ENCODE measurements at regions not wholly inside any gene's neighbourhood (a gene's known extent, or its start where the extent isn't known, plus 50 kb on each side); places are given as distances from the start of the nearest gene placed in this dataset.
"Not testable (repeated sequence)": the region's sequence is repeated elsewhere in the genome, so short reads cannot be mapped to it uniquely, and the experiment has no call there.

DNA sequence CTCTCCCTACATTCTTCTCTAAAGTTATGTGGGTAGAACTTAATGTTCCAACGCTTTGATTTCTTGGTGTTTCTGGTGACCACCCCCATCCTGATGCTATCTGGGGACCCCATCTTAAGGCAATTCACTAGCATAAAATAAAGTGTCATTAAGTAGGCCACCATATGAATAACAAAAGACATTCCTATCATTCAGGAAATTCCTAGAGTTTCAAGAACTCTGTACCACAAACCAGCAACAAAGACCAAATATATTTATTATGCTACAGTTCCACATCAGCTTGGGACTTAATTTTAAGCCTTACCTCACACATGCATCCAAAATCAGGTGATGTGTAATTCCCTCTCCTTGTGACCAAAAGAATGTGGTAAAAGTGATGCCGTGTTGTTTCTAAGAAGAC lies 254.6 kb upstream of the LRRC4C start:
- DNase-seq, result no peak

DNA sequence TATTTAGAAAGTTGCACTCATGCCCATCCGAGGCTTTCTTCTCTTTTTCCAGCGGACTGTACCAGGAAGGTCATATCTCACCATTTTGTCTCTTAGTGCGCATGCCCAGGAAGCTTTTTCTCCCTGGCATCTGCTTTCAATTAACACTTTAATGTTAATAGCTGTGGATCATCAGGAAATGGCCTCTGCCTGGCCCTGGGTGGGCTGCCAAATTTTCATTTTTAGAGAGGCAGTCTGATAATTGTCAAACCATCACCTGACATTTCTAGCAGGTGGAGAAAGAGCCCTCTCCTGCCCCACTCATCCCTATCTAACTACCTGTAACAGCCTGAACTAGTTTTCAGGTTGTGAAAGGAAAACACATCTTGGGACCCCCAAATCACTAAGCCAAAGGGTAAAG lies 257.4 kb upstream of the LRRC4C start:
- DNase-seq, result no peak

- no peak for DNase-seq
Observed at GRCh38 chr11:41720761-41721160, 261.3 kb upstream of the LRRC4C start.

DNA sequence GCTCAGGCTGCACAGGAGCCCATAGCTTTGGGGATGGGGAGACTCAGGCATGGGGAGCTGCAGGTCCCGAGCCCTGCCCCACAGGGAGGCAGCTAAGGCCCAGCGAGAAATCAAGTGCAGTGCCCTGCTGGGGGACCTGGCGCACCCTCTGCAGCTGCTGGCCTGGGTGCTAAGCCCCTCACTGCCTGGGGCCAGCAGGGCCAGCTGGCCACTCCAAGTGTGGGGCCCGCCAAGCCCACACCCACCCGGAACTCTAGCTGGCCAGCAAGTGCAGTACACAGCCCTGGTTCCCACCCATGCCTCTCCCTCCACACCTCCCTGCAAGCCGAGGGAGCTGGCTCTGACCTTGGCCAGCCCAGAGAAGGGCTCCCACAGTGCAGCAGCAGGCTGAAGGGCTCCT lies 268.7 kb upstream of the LRRC4C start:
- not testable (repeated sequence) for DNase-seq

DNA sequence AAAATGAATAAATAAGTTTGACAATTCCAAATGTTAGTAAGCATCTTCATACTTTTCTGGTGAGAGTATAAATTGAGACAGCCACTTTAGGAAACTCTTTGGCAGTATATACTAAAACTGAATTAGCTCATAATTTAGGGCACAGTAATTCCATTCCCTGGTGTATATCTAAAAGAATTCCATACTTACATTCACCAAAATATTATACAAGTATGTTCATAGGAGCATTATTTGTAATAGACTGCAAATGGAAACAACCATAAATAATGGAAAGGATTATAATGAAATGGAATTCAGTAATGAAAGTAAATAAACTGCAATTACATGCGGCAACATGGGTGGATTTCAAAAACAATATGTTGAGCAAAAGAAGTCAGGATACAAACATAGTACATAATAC lies 315.8 kb upstream of the LRRC4C start:
- no peak for DNase-seq

GRCh38 chr11:41779401-41779960 lies 320.0 kb upstream of the LRRC4C start:
- DNase-seq, result no peak

DNA sequence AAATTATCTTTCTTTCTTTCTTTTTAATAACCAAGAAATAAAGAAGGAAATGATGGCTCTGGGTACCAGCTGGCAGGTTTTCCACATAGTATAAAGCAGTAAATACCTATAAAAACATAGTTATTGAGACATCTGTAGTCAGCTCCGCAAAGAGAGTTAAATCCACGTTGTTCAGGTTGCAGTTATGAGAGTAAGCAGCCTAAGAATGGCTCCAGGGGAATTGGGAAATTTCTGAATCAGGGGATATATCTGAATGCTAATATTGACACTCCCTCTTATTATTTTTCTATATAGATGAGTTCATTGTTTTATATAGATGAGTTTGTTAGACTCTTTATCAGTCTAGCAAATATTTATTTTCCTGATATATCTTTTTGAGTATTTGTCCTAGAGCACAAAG lies 322.0 kb upstream of the LRRC4C start:
- no peak for DNase-seq

DNA sequence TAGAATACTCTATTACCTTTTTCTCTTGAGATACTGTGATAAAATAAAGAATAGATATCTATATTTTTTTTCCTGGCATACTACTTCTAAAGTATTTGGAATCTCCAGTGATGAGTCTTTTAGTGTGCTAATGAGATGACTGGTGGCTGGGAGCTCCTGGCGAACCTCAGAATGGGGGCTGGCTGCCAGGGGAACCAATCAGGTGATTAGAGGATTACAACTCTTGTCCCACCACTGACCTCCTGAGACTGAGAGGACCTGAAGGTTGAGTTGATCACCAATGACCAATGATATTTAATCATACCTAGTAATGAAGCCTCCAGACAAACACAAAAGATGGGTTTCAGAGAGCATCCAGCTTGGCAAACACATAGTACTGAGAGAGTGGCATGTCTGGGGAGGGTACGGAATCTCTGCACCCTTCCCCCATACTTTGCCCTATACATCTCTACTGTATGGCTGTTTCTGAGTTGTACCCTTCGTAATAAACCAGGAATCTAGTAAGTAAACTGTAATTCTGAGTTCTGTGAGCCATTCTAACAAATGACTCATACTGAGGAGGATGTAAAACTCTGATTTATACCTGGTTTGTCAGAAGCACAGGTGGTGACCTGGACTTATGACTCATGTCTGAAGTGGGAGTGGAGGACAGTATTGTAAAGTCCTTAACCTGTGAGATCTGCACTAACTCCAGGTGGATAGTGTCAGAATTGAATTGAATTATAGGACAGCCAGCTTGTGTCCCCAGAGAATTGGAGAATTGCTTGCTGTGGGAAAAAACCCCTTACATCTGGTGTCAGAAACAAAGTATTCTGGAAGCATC lies 325.3 kb upstream of the LRRC4C start:
- no peak for DNase-seq

GRCh38 chr11:41786087-41786486 lies 326.6 kb upstream of the LRRC4C start:
- no peak for DNase-seq

DNA sequence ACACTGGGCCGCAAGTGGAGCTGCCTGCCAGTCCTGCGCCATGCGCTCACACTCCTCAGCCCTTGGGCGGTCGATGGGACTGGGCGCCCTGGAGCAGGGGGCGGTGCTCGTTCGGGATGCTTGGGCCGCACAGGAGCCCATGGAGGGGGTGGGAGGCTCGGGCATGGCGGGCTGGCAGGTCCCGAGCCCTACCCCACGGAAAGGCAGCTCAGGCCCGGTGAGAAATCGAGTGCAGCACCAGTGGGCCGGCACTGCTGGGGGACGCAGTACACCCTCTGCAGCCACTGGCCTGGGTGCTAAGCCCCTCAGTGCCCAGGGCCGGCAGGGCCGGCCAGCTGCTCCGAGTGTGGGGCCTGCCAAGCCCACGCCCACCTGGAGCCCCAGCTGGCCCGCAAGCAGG lies 328.7 kb upstream of the LRRC4C start:
- DNase-seq, result no peak

GRCh38 chr11:41789376-41789775 lies 329.9 kb upstream of the LRRC4C start:
- DNase-seq, result no peak

- DNase-seq, result no peak
Observed at GRCh38 chr11:41795004-41795403, 335.6 kb upstream of the LRRC4C start.

- no peak for DNase-seq
Observed at GRCh38 chr11:41799754-41800153, 340.3 kb upstream of the LRRC4C start.

DNA sequence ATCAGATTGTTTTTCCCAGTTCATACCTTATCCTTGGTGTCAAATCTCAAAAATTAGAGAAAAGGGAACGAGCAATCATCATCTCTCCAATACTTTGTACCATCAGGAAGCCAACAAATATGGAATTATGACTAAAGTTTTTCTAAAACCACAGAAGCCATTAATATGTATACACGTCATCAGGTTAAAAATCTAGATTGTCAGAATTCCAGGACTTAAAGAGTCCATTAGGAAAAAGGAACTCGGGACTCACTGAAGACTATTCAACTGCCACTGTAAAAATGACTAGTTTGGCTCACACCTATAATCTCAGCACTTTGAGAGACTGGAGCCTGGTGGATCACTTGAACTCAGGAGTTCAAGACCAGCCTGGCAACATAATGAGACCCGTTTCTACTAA lies 344.4 kb upstream of the LRRC4C start:
- DNase-seq, result no peak

DNA sequence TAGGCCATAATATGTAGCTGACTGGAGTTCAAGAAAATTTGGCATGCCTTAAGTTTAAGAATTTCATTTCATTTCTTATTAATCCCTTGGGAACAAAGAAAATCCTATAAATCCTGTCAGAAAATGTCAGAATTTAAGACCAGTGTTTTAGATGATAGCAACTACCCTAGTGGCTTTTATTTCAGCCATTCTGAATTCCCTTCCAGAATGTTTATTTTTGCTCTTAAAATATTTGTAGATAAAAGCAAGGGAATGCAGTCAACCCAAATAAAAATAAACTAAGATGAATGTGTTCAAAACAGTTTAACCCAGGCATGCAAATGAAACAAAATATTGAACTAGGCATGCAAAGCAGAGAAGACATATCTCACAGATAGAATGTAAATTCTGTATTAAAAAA lies 356.9 kb upstream of the LRRC4C start:
- no peak for DNase-seq

DNA sequence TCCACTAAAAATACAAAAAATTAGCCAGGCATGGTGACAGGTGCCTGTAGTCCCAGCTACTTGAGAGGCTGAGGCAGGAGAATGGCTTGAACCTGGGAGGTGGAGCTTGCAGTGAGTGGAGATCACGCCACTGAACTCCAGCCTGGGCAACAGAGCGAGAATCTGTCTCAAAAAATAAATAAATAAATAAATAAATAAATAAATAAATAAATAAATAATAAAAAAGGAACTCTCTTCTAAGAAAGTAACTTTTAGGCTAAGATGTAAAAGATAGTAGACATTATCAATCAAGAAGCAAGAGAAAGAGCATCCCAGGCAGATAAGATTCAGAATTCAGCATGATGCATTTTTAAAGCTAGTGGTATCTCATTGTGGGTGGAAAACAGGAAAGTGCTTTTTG lies 364.8 kb upstream of the LRRC4C start:
- not testable (repeated sequence) for DNase-seq

- DNase-seq, result no peak
Observed at GRCh38 chr11:41826085-41826484, 366.6 kb upstream of the LRRC4C start.

DNA sequence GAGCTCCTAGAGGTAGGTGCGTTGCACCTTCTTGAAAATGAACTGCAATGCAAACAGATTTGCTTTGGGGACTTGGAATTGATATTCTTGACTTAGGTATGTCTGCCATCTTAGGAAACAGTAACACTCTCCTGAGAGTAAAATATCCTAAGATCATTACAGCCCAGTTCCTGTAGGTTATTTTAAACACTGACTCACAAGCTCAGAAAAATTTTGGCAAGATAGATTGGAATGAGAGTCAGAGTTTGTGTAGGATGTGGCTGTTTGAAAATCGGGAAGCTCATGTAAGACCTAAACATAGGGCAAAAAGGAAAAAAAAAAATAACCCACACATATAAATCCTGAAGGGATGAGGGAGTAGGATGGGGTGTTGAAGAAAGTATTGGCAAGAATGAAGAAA lies 377.0 kb upstream of the LRRC4C start:
- DNase-seq, result no peak

- DNase-seq, result no peak
Observed at GRCh38 chr11:41842673-41843072, 383.2 kb upstream of the LRRC4C start.

GRCh38 chr11:41845066-41845465 lies 385.6 kb upstream of the LRRC4C start:
- DNase-seq, result no peak

DNA sequence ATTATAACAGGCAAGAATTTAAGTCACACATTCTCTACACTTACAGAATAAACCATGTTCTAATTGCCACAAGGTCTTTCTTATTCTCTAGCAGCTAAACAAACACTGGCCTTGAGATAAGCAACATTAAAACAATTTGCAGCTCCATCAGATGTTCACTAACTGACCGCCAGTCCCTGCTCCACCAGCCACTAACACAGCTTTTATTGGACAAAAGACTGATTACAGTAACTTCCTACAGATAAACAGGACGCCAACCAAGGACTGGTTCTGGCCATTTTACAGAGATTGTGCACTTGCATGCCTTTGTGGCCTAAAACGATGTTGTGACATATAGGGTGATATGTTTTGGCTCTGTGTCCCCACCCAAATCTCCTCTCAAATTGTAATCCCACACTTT lies 388.9 kb upstream of the LRRC4C start:
- DNase-seq, result no peak

GRCh38 chr11:41849250-41849649 lies 389.8 kb upstream of the LRRC4C start:
- DNase-seq, result no peak

- DNase-seq, result no peak
Observed at GRCh38 chr11:41851743-41852142, 392.3 kb upstream of the LRRC4C start.

GRCh38 chr11:41861838-41862237 lies 402.4 kb upstream of the LRRC4C start:
- no peak for DNase-seq

DNA sequence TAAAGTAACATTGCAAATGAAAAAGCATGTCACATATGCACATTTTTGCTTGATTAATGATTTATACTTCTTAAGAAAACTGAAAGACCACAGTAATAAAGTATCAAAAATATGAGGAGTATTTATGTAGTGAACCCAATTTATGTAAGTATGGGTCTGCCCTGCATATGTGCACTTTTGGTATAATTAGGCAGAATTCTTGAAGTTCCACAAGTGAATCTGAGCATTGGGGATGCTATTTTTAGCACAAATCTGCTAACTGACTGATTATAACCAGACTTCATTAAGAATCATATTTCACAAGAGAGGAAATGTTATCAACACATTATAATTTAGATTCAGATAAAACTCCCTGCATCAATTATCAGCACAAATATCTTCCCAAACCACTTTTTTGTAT lies 407.1 kb upstream of the LRRC4C start:
- no peak for DNase-seq
